GM21786 (cell line): ENCODE measurements at regions not wholly inside any gene's neighbourhood (a gene's known extent, or its start where the extent isn't known, plus 50 kb on each side); places are given as distances from the start of the nearest gene placed in this dataset.

ENCODE experiments used
- ATAC-seq: cut with Tn5 transposase; IDR thresholded peaks from one replicate; pipeline ENCODE4 v1.9.1; 2021; ENCODE audit not compliant: unreplicated experiment

DNA sequence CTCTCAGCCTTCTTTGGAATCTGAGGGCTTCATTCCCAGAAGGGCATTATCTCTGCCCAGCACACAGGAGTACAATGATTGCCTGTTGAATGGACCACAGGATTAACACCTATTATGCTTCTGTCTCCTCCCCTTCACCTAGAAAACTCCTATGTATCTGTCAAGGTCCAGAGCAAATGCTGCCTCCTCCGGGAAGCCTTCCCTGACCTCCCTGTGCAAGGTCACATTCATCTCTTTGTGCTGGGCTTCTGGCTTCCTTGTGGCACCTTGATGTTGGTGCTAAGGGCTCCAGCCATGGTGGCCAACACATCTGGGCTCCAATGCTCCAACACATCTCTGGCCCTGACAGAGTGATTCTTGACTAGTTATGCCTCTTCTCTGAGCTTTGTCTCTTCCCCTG lies 49.9 kb upstream of the ATP2B2 start:
- no peak for ATAC-seq

DNA sequence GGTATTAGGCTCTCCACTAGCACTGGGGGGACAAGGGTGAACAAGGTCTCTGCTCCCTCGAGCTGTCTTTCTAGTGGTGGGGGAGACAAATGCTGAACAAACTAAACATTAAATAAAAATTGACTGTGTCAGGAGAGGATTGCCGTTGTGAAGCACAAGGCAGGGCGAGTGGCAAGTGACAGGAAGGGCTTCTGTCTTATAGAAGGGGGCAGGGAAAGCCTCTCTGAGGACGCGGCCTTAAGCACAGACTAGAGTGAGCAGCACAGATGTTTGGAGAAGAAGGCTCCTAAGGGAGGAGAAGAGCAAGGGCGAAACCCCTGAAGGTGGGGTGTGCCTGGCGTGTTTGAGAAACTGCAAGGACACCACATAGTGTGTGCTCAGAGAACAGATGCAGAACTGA lies 50.9 kb upstream of the ATP2B2 start:
- no peak for ATAC-seq

DNA sequence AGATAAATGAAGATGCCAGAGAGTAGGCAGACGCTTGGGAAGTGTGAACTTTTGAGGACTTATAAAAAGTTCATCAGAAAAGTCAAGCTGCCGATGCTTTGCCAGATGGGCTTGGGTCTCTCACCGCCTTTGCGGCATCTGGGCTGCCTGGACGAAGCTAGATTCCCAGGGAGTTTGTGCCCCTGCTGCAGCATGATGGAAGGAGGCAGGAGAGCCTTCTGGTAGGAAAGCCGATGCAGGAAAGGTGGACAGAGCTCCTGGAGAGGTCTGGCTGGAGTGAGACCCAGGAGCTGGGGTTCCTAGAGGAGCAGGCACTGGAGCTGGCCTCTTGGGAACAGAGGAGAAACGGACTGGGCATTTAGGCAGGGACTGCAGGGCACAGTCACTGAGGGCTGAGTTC lies 51.9 kb upstream of the ATP2B2 start:
- ATAC-seq = no peak

DNA sequence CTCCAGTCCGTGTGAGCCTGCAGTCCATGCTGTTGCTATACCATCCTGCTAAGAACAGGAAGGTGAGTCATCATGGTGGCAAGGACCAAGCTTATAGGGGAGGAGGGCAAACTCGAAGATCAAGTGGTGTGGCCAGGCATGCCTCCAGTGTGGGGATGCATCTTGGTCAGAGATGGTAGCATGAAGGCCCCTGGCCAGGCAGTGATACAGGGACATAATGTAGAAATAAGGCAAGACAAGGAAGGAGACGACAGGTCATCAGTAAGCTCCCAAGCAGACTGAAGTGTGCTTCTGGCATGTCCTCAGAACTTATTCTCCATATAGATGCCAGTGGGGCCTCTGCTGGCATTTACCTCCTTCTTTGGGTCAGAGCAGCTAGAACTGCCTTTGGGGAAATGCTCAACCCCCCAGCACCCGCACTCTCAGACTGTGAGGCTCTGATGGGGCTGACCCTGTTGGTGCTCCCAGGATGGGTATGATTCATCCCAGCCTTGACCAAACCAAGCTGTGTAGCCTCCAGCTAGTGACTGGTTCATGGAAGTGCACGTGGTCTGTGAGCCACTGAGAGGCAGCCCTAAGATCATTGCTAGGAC lies 52.5 kb upstream of the ATP2B2 start:
- no peak for ATAC-seq

DNA sequence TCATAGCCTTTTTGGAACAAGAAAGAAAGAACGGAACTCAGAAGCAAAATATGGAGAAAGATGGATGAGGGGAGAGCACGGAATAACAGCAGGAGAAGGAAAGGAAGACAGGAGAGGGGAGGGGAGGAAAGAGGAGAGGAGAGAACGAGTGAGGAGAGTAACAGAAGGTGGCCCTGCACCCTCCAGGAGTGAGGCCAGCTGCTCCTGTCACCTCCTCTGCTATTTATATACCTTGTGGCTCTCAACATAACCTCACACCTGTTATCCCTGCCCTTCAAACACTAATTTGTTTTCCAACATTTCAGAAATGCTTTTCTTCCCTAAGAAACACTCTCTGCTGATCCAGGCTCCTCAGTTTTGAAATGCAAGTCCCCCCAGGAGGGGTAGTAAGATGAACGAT lies 53.4 kb upstream of the ATP2B2 start:
- no peak for ATAC-seq

DNA sequence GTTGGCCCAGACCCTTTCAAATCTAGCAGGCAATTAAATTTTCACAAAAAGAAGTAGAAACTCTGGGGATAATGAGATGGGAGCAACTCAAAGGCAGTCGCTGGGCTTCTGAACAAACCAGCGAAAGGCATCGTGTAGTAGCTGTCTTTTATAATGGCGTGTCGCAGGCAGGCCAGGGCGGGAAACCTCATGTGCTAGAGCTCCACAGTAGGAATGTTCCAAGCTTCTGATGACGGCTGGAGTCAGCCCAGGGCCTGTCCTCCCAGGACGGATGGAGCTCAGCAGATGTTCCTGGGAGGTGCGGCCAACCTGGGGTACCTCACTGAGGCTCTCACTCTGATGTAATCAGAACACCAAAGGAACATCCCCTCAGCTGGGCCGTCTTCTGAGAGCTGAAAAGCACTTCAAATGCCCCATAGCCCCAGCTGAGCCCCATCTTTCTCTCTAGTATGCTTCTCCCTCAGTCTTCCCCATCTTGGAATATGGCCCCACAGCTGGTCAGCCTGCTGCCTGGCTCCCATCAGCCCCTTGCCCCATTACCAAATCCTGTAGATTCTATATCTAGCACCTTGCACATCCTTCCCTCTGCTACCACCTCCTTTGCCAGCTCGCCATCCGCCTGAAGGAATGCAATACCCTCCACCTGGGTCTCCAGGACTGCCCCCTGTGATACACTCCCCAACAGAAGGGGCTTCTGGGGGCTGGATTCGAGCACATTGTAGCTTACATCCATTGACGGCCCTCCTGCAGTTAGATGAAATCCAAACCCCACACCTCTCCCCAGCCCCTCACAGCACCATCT lies 54.9 kb upstream of the ATP2B2 start:
- no peak for ATAC-seq

DNA sequence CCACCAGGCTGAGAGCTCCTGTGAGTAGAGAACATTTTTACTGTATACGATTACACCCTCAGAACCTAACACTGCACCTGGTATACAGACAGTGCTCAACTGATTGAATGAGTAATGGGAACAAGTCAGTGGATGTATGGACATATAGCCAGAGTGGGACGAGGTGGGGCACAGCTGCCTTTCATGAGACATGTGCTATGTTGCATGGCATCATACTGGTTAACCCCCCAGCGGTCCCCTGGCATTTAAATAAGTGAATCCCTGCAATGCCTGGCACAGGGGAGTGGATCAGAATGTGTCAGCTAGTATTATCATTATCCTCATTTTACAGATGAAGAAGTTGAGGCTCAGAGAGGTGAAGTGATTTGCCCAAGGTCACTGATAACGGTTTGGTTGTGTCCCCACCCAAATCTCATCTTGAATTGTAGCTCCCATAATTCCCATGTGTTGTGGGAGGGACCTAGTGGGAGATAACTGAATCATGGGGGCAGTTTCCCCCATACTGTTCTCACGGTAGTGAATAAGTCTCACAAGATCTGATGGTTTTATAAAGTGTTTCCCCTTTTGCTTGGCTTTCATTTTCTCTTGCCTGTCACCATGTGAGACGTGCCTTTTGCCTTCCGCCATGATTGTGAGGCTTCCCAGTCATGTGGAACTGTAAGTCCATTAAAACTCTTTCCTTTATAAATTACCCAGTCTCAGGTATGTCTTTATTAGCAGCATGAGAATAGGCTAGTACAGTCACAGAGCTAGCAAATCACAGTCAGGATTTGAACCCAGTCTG lies 56.0 kb upstream of the ATP2B2 start:
- no peak for ATAC-seq

DNA sequence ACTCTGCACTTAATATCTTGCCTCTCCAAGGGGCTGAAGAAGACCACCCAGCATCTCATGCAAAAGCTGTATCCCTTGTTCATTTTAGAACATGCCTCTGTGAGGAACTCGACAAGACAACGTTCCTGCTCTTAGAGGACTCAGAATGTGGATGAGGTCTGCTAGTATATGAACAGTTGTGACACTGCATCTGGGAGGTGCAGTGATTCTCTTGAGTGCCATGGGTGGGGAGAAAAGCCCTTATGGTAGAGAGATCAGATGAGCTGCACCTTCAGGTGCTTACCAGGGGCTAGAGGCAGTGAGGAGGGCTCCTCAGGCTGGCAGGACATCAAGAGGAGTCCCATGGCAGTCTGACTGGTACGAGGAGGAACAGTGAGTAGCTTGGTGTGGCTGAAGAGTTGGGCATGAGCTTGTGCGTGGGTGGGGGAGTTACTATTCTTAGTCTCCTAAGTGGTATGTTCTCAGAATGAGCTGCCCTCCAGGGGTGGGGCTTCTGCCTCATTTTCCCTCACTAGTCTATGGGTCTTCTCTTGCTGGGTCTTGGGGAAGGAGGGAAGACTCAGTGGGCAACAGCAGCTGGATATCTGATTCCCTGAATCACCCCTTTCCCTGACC lies 56.7 kb upstream of the ATP2B2 start:
- no peak for ATAC-seq

DNA sequence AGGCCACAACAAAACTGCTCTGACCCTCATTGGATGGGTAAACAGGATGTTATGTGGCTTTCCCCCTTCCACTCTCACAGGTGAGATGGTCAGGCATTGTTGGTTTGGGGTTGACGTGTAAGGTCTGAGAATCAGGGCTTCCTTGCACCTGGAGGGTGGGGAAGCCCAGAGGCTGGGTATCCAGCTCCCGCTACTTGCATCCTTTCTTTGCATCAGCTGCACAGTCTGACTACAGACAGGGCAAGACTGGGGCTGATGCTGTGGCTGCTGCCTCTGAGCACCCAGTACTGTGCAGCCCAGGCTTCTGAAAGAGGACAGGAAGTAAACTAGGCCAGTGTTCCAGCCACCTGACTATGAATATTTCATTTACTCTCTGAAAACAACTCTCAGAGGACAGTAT lies 58.0 kb upstream of the ATP2B2 start:
- ATAC-seq = peak; percentile 60

DNA sequence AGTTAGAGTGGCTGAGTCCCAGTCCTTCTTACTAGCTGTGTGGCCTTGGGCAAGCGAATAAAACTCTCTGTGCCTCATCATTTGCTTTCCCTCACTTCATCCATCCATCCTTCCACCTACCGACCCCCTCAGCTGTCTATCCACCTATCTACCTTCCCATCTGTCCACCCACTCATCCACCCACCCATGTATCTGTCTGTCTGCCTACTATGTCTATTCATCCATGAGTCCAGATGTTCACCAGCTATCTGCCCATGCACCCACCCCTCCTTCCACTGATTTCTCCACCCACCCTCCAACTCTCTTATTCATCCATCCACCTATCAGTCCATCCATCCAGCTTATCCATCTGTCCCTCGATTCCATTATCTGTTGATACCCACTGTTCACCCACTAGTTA lies 60.4 kb upstream of the ATP2B2 start:
- ATAC-seq = no peak

DNA sequence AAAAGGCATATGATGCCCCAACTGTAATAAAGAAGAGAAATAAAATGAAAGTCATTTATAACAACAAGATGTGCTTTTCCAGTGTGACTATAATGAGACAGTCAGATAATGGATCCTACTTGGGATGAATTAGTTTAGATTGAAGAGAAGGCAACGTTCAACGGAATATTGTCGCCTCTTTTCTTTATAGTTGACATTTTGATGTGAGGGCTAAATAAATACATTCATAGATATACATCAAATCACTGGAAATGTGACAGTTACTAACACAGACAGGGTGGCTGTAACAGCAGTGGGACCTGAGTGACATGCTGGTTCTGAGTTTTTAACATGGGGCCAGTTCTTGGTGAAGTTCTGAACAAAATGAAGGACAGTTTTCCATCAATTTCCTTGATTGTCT lies 61.1 kb upstream of the ATP2B2 start:
- ATAC-seq = no peak

DNA sequence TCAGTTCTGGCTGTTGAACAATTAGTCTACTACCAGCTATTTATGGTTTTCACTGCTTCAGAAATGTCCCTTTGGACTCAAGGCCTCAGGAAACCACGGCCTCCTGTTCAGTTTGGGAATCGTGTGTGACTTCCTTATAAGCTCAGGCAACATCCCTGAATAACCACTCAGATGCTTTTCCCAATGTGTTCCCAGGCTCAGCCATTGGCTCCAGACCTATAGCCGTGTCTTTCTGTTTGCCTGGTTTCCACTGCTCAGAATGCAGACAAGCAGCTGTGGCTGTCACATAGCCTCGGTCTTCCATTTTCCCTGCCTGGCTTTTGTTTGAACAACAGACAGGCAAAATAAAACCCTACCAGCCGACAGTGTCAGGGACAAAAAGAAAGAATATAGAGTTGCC lies 63.2 kb upstream of the ATP2B2 start:
- no peak for ATAC-seq

DNA sequence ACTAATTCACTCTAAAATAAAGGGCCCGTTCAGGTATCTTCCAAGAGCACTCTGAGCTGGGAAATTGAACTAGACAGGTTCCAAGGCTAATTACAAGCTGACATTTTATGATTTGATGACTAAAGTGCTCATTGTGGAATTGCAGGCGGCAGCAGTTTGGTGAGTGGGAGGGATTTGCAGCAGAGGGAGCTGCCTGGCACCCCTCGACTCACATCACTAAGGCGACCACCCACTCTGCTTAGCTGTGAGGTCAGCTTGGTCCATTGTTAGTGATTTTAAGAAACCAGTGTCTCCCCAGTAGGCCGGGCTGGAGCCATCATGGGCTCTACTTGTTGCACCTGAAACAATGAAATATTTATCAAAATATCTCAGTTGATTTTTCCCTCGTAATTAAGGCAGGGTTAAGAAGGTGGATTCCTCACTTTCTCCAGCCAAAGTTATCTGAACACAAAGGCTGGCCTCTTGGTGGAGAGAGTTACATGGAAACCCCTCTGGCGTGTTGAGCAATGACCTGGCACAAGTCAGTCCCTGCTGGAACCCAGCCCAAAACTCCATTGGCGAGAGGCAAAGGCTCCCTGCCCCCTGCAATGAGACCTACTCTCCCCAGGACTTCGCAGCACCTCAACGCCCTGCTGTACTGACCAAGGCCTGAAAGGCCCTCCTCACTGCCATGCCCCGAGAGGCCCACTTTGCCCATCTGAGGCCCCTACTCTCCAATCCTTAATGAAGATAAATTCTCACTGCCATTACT lies 65.0 kb upstream of the ATP2B2 start:
- no peak for ATAC-seq

DNA sequence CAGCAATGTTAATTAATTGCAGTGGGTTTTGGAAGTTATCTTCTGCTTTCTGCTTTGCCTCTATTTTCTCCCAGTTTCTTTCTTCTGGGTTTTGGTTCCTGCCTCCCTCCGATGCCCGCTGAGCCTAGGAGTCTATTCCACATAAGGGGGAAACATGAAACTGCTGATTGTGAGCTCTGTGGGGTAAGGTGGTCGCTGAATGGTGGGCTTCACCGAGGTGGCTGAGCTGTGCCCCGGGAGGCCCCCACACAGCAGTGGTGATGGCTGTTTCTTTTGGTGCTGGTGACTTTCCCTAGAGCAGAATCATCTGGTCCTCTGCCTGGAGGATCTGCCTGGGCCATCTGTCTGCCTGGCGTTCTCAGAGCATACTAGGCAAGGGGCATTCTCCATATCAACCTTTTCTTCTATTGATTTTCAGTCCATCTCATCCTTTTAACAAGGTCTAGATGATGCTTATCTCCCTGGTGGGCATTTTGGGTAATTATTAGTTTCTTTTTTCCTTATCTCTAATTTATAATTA lies 68.8 kb upstream of the ATP2B2 start:
- no peak for ATAC-seq

DNA sequence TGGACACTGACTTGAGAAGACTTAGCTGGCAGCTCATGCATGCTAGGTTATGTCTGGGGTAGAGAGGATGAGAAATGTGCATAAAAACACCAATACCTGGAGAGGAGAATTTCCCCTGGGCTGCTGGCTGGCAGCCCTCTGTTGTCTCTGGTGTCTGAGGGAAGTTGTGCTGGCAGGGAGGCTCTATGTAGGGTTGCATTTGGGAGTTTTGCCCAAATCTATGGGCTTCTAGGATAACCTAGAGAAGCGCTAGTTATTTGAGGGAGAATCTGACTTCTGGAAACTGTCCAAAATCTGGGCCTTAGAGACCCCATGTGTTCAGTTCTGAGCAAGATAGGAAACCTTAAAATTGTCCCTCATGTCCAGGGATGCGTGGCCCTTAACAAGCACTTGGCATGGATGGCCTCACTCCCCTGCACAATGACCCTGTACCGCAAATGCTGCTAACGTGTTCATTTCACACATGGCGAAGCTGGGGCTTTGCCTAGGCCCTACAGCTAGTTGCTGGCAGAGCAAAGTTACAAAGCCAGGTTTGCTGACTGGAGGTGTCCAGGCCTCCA lies 70.3 kb upstream of the ATP2B2 start:
- no peak for ATAC-seq

DNA sequence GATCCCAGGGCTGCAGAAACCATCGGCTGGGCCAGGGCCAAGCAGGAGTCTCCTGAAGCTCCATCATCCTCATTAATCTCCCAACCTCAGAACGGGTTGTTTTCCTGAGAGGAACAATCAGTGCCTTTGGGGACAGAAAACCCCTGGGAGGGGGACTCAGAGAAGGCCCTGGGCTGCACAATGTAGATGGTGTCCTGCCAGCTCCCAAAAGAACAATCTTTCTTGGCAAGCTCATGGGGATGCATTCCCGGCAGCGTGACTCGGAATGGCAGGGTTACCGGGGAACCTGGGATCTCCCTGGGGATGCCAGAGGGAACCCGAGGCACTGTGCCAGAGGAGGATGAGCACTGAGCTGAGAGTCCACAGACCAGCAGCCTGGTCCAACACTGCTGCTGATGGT lies 72.1 kb upstream of the ATP2B2 start:
- ATAC-seq = no peak

DNA sequence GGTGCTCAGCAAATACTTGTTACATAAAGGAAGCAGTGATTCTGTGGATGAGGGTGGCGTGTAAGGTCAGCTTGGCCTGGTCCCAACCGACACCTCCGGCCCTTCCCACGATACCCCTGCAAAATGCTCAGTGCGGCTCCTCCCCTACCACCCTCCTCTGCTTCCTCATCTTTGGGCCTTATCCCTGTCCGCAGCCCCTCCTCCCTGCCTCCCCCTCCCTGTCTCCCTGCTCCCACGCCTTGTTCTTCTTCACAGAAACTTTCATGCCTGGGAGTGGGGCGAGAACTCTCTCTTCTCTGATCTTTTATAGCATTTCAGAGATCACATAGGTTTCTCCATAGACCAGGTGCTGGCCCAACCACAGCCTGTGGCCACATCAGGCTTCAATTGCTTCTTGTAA lies 75.0 kb upstream of the ATP2B2 start:
- ATAC-seq = no peak

DNA sequence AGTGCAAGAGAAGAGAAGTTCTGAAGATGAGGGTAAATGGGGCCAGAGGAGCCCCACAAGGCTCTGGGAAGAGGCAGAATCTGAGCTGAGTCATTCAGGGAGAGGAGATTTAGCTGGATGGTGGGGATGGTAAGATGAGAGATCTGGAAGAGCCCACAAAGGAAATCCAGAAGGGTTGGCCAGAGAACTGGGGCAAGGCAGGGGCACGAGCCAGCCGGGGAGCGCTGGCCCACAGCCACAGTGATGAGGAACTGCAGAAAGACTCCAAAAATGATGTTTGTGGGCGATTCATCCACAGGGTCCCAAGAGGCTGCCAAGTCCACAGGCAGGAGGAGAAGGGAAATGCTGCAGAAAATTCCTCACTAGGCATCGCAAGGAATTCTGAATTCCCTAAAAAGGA lies 75.9 kb upstream of the ATP2B2 start:
- ATAC-seq = no peak

DNA sequence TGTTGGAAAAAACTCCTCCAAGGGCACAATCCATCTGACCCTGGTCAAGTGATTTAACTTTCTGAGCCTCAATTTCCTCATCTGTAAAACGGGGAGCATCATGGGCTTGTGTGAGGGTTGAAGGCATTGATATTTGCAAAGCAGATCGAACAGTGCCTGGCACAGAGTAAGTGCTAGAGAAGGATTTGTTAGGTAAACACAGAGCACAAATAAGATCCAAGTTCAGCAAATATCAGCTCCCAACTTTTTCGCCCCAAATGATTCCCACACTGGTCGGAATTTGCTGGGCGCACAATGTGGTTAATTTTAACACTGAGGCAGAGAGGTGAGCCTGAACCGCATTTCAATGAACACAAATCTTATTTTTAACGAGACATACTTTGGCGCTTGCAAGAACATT lies 76.3 kb upstream of the ATP2B2 start:
- ATAC-seq = no peak

DNA sequence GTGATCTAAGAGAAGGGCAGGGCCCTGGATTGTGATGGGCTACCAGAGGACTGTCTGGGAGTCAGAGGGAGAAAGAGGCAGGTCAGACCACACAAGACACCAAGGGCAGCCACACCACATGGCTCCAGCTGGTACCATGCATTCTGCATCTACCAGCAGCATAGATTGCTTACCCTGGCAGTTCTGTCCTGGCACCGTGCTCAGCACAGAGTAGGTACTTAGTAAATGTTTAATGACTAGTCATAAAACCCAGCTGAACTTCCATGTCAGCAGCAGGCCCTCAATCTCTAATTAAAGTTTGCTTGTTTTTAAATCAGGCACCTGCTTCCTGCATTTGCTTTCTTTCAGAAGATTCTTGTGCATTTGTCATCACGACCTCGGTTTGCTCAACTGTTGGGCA lies 77.3 kb upstream of the ATP2B2 start:
- no peak for ATAC-seq
